ENCODE measurements at regions not wholly inside any gene's neighbourhood (a gene's known extent, or its start where the extent isn't known, plus 50 kb on each side); places are given as distances from the start of the nearest gene placed in this dataset.

- no peaks in the 10 kb centered on the region; the same call in 1 of the 2 replicates for H3K27me3 ChIP-seq (ENCODE audit: control insufficient read depth, insufficient read depth, low read length)
- no peak for DNase-seq
- no peak overlapping the region for H3K4me3 ChIP-seq (ENCODE audit: insufficient read depth, low read depth, low read length)
- H3K36me3 ChIP-seq (replicated peaks; ENCODE audit: control insufficient read depth, insufficient read depth, low read length): no peaks in the 10 kb centered on the region
Measured at GRCh38 chr9:89902450-89903140, 297.8 kb downstream of the GADD45G start.

DNA sequence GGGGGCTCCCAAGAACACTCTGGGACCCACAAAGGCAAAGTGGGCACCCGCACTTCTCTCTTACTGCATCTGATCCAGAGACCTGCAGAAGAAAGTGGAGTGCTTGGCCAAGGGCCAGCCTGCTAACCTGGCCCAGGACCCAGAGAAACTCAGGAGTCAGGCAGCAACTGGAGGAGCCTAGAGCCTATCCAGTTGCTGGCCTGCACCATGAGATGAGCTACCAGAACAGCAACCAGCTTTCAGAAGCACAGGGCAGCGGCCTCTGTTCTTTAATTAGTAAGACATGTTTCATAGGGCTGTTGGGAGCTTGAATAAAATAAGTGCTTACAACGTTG is 298.3 kb downstream of the GADD45G start:
- Histone ChIP-seq H3K36me3 (replicated peaks; ENCODE audit: control insufficient read depth, insufficient read depth, low read length) (no peaks in the 10 kb centered on the region), H3K4me3 (ENCODE audit: insufficient read depth, low read depth, low read length) (no peak overlapping the region), H3K27me3 (ENCODE audit: control insufficient read depth, insufficient read depth, low read length) (no peaks in the 10 kb centered on the region; the same call in 1 of the 2 replicates)
- no peak for DNase-seq

GRCh38 chr9:89905606-89906338 is 301.0 kb downstream of the GADD45G start:
- no peak for DNase-seq
- Histone ChIP-seq H3K36me3 (replicated peaks; ENCODE audit: control insufficient read depth, insufficient read depth, low read length) (no peaks in the 10 kb centered on the region), H3K4me3 (ENCODE audit: insufficient read depth, low read depth, low read length) (no peak overlapping the region), H3K27me3 (ENCODE audit: control insufficient read depth, insufficient read depth, low read length) (no peaks in the 10 kb centered on the region; the same call in 1 of the 2 replicates)

GRCh38 chr9:89911721-89912604 is 307.2 kb downstream of the GADD45G start:
- DNase-seq: peak; percentile 54
- Histone ChIP-seq H3K27me3 (ENCODE audit: control insufficient read depth, insufficient read depth, low read length) (no peaks in the 10 kb centered on the region), H3K4me3 (ENCODE audit: insufficient read depth, low read depth, low read length) (no peak overlapping the region), H3K36me3 (replicated peaks; ENCODE audit: control insufficient read depth, insufficient read depth, low read length) (no peaks in the 10 kb centered on the region)

- Histone ChIP-seq H3K36me3 (replicated peaks; ENCODE audit: control insufficient read depth, insufficient read depth, low read length) (no peaks in the 10 kb centered on the region), H3K27me3 (ENCODE audit: control insufficient read depth, insufficient read depth, low read length) (no peaks in the 10 kb centered on the region)
- DNase-seq: no peak
Measured at GRCh38 chr9:89912605-89912953, 307.8 kb downstream of the GADD45G start.

DNA sequence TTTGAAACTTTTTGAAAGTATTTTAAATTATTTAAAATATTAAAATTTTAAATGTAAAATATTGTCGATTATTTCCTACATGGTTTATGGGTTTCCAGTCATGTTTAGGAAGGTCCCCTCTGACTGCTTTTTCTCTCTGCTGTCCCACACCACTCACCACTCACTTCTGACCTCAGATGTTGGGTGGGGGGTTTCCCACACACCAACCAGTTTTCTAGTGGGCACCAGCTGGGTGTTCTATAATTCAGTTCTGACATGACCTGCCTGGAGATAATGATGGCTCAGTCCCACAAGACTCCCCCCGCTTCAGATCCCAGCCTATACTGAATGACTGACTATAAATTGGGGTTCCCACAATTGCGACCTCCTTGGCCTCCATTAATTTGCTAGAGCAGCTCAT is 310.4 kb downstream of the GADD45G start:
- no peaks in the 10 kb centered on the region for H3K27me3 ChIP-seq (ENCODE audit: control insufficient read depth, insufficient read depth, low read length)
- DNase-seq: no peak
- no peak overlapping the region for H3K4me3 ChIP-seq (ENCODE audit: insufficient read depth, low read depth, low read length)
- H3K36me3 ChIP-seq (replicated peaks; ENCODE audit: control insufficient read depth, insufficient read depth, low read length): no peaks in the 10 kb centered on the region

More at GRCh38 chr9:89912605-89912953, 307.8 kb downstream of the GADD45G start:
- no peak overlapping the region for H3K4me3 ChIP-seq (ENCODE audit: insufficient read depth, low read depth, low read length)

GRCh38 chr9:89916001-89916597 is 311.3 kb downstream of the GADD45G start:
- Histone ChIP-seq H3K36me3 (replicated peaks; ENCODE audit: control insufficient read depth, insufficient read depth, low read length) (no peaks in the 10 kb centered on the region), H3K4me3 (ENCODE audit: insufficient read depth, low read depth, low read length) (no peak overlapping the region), H3K27me3 (ENCODE audit: control insufficient read depth, insufficient read depth, low read length) (no peaks in the 10 kb centered on the region)
- DNase-seq: peak; percentile 63

DNA sequence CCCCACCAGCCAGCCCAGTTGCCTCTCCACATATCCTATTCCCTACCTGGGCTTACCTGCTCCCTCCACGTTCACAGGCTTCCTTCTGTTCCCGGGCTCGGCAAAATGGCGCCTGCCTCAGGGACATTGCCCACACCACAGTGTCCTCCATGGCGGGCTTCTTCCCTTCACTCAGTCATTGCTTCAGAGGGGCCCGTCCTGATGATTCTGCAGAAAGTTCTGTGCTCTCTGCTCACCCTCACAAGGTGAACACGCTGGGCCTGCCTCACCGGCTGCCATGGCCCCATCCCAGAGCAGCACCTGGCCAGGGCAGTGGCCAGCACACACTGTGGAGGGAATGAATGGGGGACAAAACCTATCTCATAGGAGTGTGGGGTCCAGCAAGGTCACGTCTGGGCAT is 313.0 kb downstream of the GADD45G start:
- H3K4me3 ChIP-seq (ENCODE audit: insufficient read depth, low read depth, low read length): no peak overlapping the region
- DNase-seq: no peak
- no peaks in the 10 kb centered on the region for H3K27me3 ChIP-seq (ENCODE audit: control insufficient read depth, insufficient read depth, low read length)
- H3K36me3 ChIP-seq (replicated peaks; ENCODE audit: control insufficient read depth, insufficient read depth, low read length): no peaks in the 10 kb centered on the region

GRCh38 chr9:89919171-89919681 is 314.4 kb downstream of the GADD45G start:
- H3K4me3 ChIP-seq (ENCODE audit: insufficient read depth, low read depth, low read length): no peak overlapping the region
- H3K27me3 ChIP-seq (ENCODE audit: control insufficient read depth, insufficient read depth, low read length): no peaks in the 10 kb centered on the region
- H3K36me3 ChIP-seq (replicated peaks; ENCODE audit: control insufficient read depth, insufficient read depth, low read length): no peaks in the 10 kb centered on the region
- DNase-seq: peak; percentile 75

DNA sequence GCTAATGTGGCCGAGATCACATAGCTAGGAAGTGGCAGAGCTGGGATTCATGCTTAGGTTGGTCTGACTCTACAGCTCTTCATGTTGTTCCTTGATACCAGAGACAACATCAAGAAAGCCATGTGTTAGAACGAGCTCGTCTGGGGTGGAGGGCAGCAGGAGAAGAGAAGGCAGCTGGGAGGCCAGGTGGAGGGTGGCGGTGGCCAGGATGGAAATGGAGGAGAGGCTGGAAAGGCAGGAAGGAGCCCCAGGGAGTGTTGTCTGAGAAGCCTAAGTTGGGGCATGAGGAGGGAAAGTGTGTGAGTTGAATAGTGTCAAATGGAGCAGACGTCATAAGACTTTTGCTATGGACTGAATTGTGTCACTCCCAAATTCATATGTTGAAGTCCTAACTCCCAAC is 315.3 kb downstream of the GADD45G start:
- Histone ChIP-seq H3K27me3 (ENCODE audit: control insufficient read depth, insufficient read depth, low read length) (no peaks in the 10 kb centered on the region), H3K4me3 (ENCODE audit: insufficient read depth, low read depth, low read length) (no peak overlapping the region), H3K36me3 (replicated peaks; ENCODE audit: control insufficient read depth, insufficient read depth, low read length) (no peaks in the 10 kb centered on the region)
- DNase-seq: no peak

DNA sequence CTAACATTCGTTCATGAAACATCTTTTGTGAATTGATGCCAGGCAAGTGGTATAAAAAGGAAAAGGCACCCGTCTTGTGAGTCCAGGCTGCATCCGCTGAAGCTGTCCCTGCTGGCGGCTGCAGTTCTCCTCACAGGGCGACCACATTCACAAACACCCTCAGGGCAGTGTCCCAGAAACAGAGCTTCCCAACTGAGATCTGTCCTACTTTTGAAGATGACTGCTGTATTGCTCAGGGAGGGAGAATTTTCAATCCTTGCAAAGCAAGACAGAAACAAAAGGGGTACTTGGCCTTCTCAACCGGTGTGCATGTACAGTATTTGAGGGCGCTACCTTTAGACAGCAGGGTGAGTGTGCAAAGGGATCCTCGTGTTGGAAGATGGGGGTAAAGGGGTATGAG is 316.1 kb downstream of the GADD45G start:
- H3K4me3 ChIP-seq (ENCODE audit: insufficient read depth, low read depth, low read length): no peak overlapping the region
- H3K27me3 ChIP-seq (ENCODE audit: control insufficient read depth, insufficient read depth, low read length): no peaks in the 10 kb centered on the region
- no peaks in the 10 kb centered on the region for H3K36me3 ChIP-seq (replicated peaks; ENCODE audit: control insufficient read depth, insufficient read depth, low read length)
- DNase-seq: no peak

- H3K4me3 ChIP-seq (ENCODE audit: insufficient read depth, low read depth, low read length): no peak overlapping the region
- DNase-seq: no peak
Measured at GRCh38 chr9:89922099-89922498, 317.3 kb downstream of the GADD45G start.

DNA sequence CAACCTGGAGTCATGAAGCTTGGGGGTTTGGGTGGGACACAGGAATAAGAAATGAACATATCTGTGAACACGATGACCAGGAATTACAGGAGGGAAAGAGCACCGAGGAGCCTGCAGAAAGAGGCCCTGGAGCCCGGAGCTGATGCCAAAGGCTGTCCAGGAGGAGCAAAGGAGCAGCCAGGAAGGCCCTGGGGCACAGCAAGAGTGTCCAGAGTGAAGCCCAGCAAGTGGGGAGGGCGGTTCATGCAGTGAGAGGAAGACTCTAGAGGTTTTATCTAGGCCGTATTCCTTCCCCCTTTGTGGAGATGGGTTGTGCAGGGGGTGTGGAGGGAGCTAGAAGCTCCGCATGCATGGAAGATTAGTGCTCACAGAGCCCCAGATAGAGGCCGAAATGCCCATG is 318.4 kb downstream of the GADD45G start:
- H3K4me3 ChIP-seq (ENCODE audit: insufficient read depth, low read depth, low read length): no peak overlapping the region
- DNase-seq: no peak
- H3K36me3 ChIP-seq (replicated peaks; ENCODE audit: control insufficient read depth, insufficient read depth, low read length): no peaks in the 10 kb centered on the region
- no peaks in the 10 kb centered on the region for H3K27me3 ChIP-seq (ENCODE audit: control insufficient read depth, insufficient read depth, low read length)

More at GRCh38 chr9:89922099-89922498, 317.3 kb downstream of the GADD45G start:
- H3K27me3 ChIP-seq (ENCODE audit: control insufficient read depth, insufficient read depth, low read length): no peaks in the 10 kb centered on the region
- H3K36me3 ChIP-seq (replicated peaks; ENCODE audit: control insufficient read depth, insufficient read depth, low read length): no peaks in the 10 kb centered on the region

GRCh38 chr9:89923961-89924504 is 319.2 kb downstream of the GADD45G start:
- Histone ChIP-seq H3K36me3 (replicated peaks; ENCODE audit: control insufficient read depth, insufficient read depth, low read length) (no peaks in the 10 kb centered on the region), H3K27me3 (ENCODE audit: control insufficient read depth, insufficient read depth, low read length) (no peaks in the 10 kb centered on the region), H3K4me3 (ENCODE audit: insufficient read depth, low read depth, low read length) (no peak overlapping the region)
- no peak for DNase-seq
